HL-60 (cell line): ENCODE measurements at regions not wholly inside any gene's neighbourhood (a gene's known extent, or its start where the extent isn't known, plus 50 kb on each side); places are given as distances from the start of the nearest gene placed in this dataset.

Experiments used
- DNase-seq, 2 experiments: peaks; one replicate each; pipeline ENCODE4 v3.0.0-alpha.2; 2010 to 2020; ENCODE audit warnings: low read depth in 1 of 2, low spot score in 1 of 2
- H3K27ac ChIP-seq: fragments of 250-450 bp; sonication (Bioruptor Pico); replicated peaks from 2 replicates; pipeline ENCODE4 v1.5.1; 2020; ENCODE audit warnings: mild to moderate bottlenecking, moderate library complexity
- H3K27me3 ChIP-seq: fragments of 250-450 bp; sonication (Bioruptor Pico); 2 replicates; pipeline ENCODE4 v1.5.1; 2021; ENCODE audit warnings: mild to moderate bottlenecking, moderate library complexity; ENCODE audit not compliant: insufficient read depth, poor library complexity, severe bottlenecking
- H3K4me3 ChIP-seq: replicated peaks from 2 replicates; pipeline ENCODE4 v1.5.1; 2011; ENCODE audit warnings: mild to moderate bottlenecking, control low read depth, low read length; ENCODE audit not compliant: insufficient read depth
- GABPA ChIP-seq: IDR thresholded peaks from 2 replicates; pipeline ENCODE4 v1.6.1; 2012; ENCODE audit warnings: low read depth
- POLR2AphosphoS5 ChIP-seq: IDR thresholded peaks from 2 replicates; pipeline ENCODE4 v1.6.1; 2012; ENCODE audit warnings: low read depth
- REST ChIP-seq: IDR thresholded peaks from 2 replicates; pipeline ENCODE4 v1.6.1; 2012; ENCODE audit warnings: low read depth; ENCODE audit not compliant: insufficient replicate concordance
- SPI1 ChIP-seq: IDR thresholded peaks from 2 replicates; pipeline ENCODE4 v1.6.1; 2012; ENCODE audit warnings: low read depth, mild to moderate bottlenecking, borderline replicate concordance
- TF ChIP-seq, protein P1 (sequence below): IDR thresholded peaks from one replicate; pipeline ENCODE4 v1.5.1; 2011; ENCODE audit warnings: low read length, control low read depth, inconsistent platforms; ENCODE audit not compliant: insufficient read depth

DNA sequence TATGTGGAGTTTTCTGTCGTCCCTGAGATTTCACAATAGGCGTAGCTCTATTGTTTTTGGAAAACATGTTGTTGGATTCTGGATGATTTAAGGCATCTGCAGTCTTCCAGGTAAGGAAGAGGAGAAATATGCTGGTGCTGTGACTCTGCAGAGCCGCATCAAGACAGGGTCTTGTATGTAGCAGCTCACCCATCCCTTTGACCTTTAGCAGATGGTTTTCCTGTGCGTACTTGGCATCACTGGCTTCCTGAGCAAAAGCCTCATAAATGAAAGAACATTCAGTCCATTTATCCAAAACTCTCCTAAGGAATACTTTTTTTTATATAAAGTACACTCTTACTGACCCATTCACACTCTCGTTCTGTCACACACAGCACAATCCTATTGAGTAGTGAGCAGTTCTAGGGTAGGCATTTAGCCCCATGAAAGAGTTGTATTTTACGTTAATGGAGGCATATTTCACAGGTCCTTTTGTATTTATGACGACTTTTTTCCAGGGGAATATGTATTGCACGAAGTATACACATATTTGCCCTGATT, 443.9 kb downstream of the STK39 start:
- no peak for DNase-seq
- Histone ChIP-seq H3K27me3 (no peaks in the 10 kb centered on the region), H3K4me3 (no peak overlapping the region), H3K27ac (no peak overlapping the region)
- TF ChIP-seq, protein P1, sequence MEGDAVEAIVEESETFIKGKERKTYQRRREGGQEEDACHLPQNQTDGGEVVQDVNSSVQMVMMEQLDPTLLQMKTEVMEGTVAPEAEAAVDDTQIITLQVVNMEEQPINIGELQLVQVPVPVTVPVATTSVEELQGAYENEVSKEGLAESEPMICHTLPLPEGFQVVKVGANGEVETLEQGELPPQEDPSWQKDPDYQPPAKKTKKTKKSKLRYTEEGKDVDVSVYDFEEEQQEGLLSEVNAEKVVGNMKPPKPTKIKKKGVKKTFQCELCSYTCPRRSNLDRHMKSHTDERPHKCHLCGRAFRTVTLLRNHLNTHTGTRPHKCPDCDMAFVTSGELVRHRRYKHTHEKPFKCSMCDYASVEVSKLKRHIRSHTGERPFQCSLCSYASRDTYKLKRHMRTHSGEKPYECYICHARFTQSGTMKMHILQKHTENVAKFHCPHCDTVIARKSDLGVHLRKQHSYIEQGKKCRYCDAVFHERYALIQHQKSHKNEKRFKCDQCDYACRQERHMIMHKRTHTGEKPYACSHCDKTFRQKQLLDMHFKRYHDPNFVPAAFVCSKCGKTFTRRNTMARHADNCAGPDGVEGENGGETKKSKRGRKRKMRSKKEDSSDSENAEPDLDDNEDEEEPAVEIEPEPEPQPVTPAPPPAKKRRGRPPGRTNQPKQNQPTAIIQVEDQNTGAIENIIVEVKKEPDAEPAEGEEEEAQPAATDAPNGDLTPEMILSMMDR: no peak
- TF ChIP-seq GABPA: no peak
- no peak for TF ChIP-seq SPI1
- TF ChIP-seq POLR2AphosphoS5: no peak
- no peak for TF ChIP-seq REST

DNA sequence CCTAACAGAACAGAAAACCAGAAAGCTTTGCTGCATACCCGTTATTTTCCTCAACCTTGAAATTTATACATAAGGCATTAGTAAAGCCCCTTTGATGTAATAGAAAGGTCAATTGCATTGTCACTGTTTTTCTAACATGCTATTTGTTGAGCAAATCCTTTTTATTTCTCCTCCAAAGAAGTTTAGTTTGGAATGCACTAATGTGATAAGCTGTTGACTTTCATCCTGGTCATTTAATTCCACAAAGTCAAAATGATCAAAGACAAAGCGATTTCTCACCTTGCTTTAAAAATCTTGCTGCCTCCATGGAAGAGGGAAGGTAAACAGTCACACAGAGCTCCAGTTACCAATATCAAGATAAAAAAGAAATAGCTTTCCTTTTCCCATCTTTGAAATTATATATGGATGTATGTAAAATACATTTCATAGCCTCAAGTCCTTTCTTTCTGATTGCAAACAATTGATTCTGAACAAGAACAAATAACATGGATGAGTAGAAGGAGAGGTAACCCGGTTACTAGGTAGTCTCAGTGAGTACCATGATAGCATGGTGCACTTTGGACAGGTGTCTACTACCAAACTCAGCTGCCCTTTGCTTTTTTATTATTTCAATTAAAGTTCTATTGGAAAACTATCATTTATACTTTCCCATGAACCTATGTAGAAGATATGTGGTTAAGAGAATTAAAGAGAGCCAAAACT, 452.7 kb downstream of the STK39 start:
- Histone ChIP-seq H3K4me3 (no peak overlapping the region), H3K27me3 (no peaks in the 10 kb centered on the region), H3K27ac (no peak overlapping the region)
- TF ChIP-seq POLR2AphosphoS5: no peak
- TF ChIP-seq GABPA: no peak
- TF ChIP-seq, protein P1: no peak
- no peak for TF ChIP-seq REST
- no peak for TF ChIP-seq SPI1
- no peak for DNase-seq

- no peak for TF ChIP-seq GABPA
- no peak for TF ChIP-seq SPI1
These were observed 453.7 kb downstream of the STK39 start for GRCh38 chr2:167793725-167794124.

DNA sequence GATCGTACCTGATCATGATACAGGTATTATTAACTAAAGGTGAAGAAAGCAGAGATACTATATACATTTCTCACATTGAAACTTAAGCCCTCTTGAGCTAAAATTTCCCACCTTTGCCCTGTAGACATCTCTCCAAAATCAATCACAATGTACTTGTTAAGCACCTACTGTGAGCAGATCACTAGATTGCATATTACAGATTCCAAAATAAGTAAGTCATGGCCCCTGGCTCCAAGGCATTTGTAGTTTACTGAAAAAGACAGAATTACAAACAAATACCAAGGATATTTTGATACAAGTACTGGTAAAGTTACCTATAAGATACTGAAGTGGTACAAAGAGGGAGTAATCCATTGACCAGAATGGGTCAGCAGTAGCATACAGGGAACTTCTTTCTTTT, 455.3 kb downstream of the STK39 start:
- no peak for DNase-seq
- H3K27ac ChIP-seq: no peak overlapping the region
- H3K4me3 ChIP-seq: no peak overlapping the region
- TF ChIP-seq, protein P1: no peak
- TF ChIP-seq POLR2AphosphoS5 (no peak), REST (no peak), SPI1 (no peak), GABPA (no peak)
- no peaks in the 10 kb centered on the region for H3K27me3 ChIP-seq

More at GRCh38 chr2:167793725-167794124, 453.7 kb downstream of the STK39 start:
- no peaks in the 10 kb centered on the region for H3K27me3 ChIP-seq
- no peak overlapping the region for H3K27ac ChIP-seq
- no peak for DNase-seq
- H3K4me3 ChIP-seq: no peak overlapping the region
